HUES6 (cell line): ENCODE measurements at regions not wholly inside any gene's neighbourhood (a gene's known extent, or its start where the extent isn't known, plus 50 kb on each side); places are given as distances from the start of the nearest gene placed in this dataset.

ENCODE experiments used
- H3K27ac ChIP-seq: 2 replicates; pipeline ENCODE4 v1.7.0; 2013; ENCODE audit warnings: low read depth, mild to moderate bottlenecking, low read length, inconsistent platforms
- H3K27me3 ChIP-seq: 2 replicates; pipeline ENCODE4 v1.6.1; 2013; ENCODE audit warnings: low read length; ENCODE audit not compliant: control insufficient read depth, insufficient read depth
- H3K36me3 ChIP-seq: 2 replicates; pipeline ENCODE4 v1.6.1; 2013; ENCODE audit warnings: low read length; ENCODE audit not compliant: control insufficient read depth, insufficient read depth
- H3K4me1 ChIP-seq: 2 replicates; pipeline ENCODE4 v1.6.1; 2013; ENCODE audit warnings: low read length; ENCODE audit not compliant: control insufficient read depth, insufficient read depth
- H3K4me3 ChIP-seq: 2 replicates; pipeline ENCODE4 v1.5.1; 2013; ENCODE audit warnings: low read depth, low read length
- H3K9ac ChIP-seq: one replicate; pipeline ENCODE4 v1.6.1; 2013; ENCODE audit warnings: mild to moderate bottlenecking, low read length
- H3K9me3 ChIP-seq: 2 replicates; pipeline ENCODE4 v1.6.1; 2013; ENCODE audit warnings: low read depth, low read length; ENCODE audit not compliant: control insufficient read depth, insufficient read depth

DNA sequence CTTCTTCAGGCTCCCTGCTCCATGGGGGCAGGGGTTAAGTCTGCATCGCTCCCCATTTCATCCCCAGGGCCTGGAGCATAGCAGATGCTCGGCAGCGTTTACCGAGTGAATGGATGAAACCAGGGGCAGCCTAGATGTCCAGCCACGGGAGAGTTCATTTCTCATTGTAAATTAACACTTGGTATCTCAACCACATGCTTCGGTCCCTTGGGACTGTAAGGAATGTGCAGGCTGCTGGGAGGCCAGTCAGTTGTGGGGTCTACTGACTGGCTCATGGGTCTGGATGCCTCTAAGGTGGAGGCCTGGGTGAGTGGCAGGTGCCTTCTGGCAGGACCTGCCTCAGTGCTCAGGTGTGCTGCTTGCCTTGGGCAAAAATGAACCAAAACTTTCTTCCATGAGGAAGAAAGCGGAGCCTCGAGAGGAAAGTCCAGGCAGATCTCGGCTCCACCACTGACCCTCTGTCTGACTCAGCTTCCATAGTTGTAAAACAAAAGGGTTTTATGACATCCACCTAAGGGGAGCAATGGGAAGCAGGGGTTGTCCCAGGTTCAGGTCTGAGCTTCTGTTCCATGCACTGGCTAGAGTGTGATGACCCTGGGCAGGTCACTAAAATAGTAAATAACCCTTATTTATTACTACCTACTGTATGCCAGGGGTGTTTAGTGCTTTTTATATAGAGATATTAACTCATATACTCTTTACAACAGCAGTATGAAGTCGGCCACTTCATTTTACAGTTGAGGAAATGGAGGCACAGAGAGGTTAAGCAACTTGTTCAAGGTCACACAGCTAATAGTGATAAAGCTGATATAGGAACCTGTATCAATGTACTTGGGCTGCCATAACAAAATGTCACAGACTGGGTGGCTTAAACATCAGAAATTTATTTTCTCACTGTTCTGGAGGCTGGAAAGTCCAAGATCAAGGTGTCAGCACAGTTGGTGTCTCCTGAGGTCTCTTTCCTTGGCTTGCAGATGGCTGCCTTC lies 144.3 kb upstream of the STX18 start:
- H3K9me3 ChIP-seq: no peaks in the 10 kb centered on the region
- H3K9ac ChIP-seq: no peak overlapping the region
- H3K4me3 ChIP-seq: no peak overlapping the region
- no peaks in the 10 kb centered on the region for H3K27me3 ChIP-seq
- H3K36me3 ChIP-seq: peaks cover 5% of the 10 kb centered on the region
- peaks cover 9% of the 10 kb centered on the region; the same call in 1 of the 2 replicates for H3K4me1 ChIP-seq
- H3K27ac ChIP-seq: no peak overlapping the region

DNA sequence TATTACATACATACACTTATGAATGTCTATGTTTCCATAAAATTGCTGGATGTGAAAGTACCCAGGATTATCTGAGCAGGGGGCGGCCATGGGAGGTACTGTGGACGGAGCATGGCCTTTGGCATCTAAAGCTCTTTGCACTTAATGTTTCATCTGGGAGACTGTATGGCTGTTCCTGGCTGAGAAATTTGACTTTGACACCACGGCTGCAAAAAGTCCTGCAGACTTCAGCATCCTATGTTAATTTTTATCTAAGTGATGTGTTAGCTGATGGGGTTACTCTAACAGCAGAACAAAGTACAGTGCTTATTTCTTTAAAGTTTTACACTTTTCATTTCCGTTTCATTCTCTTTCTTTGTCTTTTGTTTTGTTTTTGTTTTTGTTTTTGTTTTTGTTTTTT lies 139.8 kb upstream of the STX18 start:
- no peaks in the 10 kb centered on the region for H3K27me3 ChIP-seq
- H3K36me3 ChIP-seq: no peaks in the 10 kb centered on the region
- no peaks in the 10 kb centered on the region; the same call in 1 of the 2 replicates for H3K9me3 ChIP-seq
- H3K4me3 ChIP-seq: no peak overlapping the region
- H3K9ac ChIP-seq: no peak overlapping the region
- peaks cover 21% of the 10 kb centered on the region for H3K4me1 ChIP-seq
- no peak overlapping the region for H3K27ac ChIP-seq

DNA sequence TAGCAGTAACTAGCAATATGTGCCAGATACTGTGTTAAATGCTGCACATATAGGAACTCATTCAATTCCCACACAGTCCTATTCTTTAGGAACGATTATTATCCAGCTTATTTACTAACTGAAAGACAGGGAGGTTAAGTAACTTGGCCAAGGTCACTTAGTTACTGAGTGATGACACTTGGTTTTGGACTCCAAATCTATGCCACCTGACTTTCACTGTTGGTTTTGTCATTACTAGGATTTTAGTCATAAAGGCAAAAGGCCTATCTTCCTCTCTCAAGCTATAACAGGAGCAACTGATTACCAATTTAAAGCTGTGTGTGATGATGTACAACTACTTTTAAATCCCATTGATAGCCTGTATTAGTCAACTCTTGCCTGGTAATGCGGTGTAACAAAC lies 138.9 kb upstream of the STX18 start:
- Histone ChIP-seq H3K4me1 (peaks cover 18% of the 10 kb centered on the region), H3K36me3 (no peaks in the 10 kb centered on the region), H3K27me3 (no peaks in the 10 kb centered on the region), H3K9me3 (no peaks in the 10 kb centered on the region; the same call in 1 of the 2 replicates), H3K9ac (no peak overlapping the region), H3K4me3 (no peak overlapping the region), H3K27ac (no peak overlapping the region)

- no peaks in the 10 kb centered on the region for H3K36me3 ChIP-seq
- H3K4me1 ChIP-seq: peaks cover 14% of the 10 kb centered on the region
- no peak overlapping the region for H3K9ac ChIP-seq
- no peaks in the 10 kb centered on the region for H3K27me3 ChIP-seq
- no peaks in the 10 kb centered on the region; the same call in 1 of the 2 replicates for H3K9me3 ChIP-seq
- no peak overlapping the region for H3K4me3 ChIP-seq
- H3K27ac ChIP-seq: no peak overlapping the region
These were observed 138.4 kb upstream of the STX18 start for GRCh38 chr4:4680243-4680642.

DNA sequence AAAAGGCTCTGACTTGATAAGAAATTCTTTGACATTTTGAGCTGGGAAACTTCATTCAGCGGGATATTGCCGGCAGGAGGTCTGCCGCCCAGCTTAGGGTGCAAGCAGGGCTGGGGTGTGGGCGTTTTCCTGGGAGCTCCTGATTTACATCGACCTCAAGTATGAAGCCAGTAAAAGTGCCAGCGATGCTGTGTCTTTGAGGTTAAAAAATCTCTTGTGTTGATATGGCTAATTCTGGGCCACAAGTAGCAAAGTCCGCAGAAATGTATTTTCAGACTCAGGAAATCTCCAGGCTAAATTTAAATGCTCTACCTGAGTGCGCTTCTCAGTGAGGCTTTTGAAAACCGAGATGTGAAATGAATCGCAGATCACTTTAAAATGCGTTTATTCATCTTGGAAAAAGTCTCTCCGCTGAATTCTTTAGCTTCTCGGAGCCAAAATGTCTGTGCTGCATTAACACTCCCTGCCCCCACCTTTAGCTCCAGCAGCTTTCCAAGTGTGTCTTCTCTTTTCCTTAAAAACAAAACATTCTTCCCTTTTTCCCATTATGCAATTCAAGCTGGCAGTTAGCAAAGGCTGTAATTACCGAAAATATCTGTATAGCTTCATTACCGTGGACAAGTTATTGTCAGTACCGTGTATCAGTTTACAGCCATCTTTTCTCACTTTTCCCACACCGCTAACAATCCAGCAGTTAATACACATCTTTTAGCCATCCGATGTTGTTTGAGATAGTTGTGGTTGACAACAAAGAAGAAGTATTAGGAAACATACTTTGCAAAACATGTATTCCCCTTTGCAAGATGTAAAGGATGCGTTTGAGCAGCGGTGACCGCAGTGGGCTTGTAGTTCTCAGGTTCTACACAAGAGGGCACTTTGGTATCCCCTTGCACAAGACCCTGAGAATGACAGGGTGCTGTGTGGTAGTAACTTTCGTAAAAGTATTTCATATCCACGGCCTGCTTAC lies 136.0 kb upstream of the STX18 start:
- no peak overlapping the region for H3K27ac ChIP-seq
- H3K4me3 ChIP-seq: peak overlapping the region; percentile 9; the same call in 1 of the 2 replicates

GRCh38 chr4:4675641-4676040 lies 133.8 kb upstream of the STX18 start:
- Histone ChIP-seq H3K9me3 (no peaks in the 10 kb centered on the region; the same call in 1 of the 2 replicates), H3K9ac (no peak overlapping the region), H3K4me1 (peaks cover 37% of the 10 kb centered on the region), H3K36me3 (no peaks in the 10 kb centered on the region), H3K27ac (no peak overlapping the region), H3K27me3 (no peaks in the 10 kb centered on the region), H3K4me3 (no peak overlapping the region)

More for the DNA sequence above, 136.0 kb upstream of the STX18 start:
- H3K4me1 ChIP-seq: peaks cover 17% of the 10 kb centered on the region
- peak overlapping the region; percentile 18 for H3K9ac ChIP-seq
- no peaks in the 10 kb centered on the region for H3K36me3 ChIP-seq
- H3K9me3 ChIP-seq: no peaks in the 10 kb centered on the region; the same call in 1 of the 2 replicates
- no peaks in the 10 kb centered on the region for H3K27me3 ChIP-seq

GRCh38 chr4:4675051-4675581 lies 133.3 kb upstream of the STX18 start:
- H3K9ac ChIP-seq: no peak overlapping the region

GRCh38 chr4:4673070-4673469 lies 131.2 kb upstream of the STX18 start:
- Histone ChIP-seq H3K9ac (no peak overlapping the region), H3K27me3 (no peaks in the 10 kb centered on the region), H3K36me3 (no peaks in the 10 kb centered on the region), H3K27ac (no peak overlapping the region), H3K4me1 (peaks cover 51% of the 10 kb centered on the region), H3K4me3 (peak overlapping the region; percentile 31; the same call in 1 of the 2 replicates), H3K9me3 (no peaks in the 10 kb centered on the region)

More at GRCh38 chr4:4675051-4675581, 133.3 kb upstream of the STX18 start:
- Histone ChIP-seq H3K4me3 (no peak overlapping the region), H3K36me3 (no peaks in the 10 kb centered on the region), H3K27ac (no peak overlapping the region), H3K4me1 (peaks cover 38% of the 10 kb centered on the region), H3K9me3 (no peaks in the 10 kb centered on the region; the same call in 1 of the 2 replicates), H3K27me3 (no peaks in the 10 kb centered on the region)

- peaks cover 50% of the 10 kb centered on the region for H3K4me1 ChIP-seq
- H3K4me3 ChIP-seq: no peak overlapping the region
- peak overlapping the region; percentile 4 for H3K9ac ChIP-seq
- H3K9me3 ChIP-seq: no peaks in the 10 kb centered on the region
- no peaks in the 10 kb centered on the region for H3K36me3 ChIP-seq
- no peak overlapping the region for H3K27ac ChIP-seq
- no peaks in the 10 kb centered on the region for H3K27me3 ChIP-seq
These were observed 130.6 kb upstream of the STX18 start for GRCh38 chr4:4672402-4672801.

DNA sequence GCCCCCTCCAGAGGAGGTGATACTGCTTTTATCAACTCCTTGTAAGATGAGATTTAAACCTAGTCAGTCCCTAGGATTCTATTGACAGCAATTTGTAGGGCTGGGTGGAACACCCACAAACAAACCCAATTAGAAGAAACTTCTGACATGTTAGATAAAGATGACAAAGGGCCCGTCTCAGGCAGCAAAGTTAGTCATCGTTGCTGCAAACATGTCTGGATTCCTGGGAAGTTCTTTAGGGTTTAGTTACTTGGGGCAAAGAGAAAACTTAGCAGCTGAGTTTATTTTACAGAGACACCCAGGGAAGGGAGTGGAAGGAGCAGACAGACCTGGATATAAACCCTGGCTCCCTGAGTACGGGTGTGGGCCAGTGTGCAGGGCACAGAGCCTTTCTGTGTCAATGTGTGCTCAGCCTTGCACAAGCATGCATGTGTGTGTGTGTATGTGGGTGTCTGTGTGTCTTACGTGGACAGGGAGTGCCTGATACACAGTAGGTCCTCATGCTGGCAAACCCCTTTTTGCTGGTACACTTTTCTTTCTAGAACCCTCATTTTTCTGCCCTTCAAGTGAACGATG lies 130.0 kb upstream of the STX18 start:
- Histone ChIP-seq H3K36me3 (no peaks in the 10 kb centered on the region), H3K4me3 (no peak overlapping the region), H3K27me3 (no peaks in the 10 kb centered on the region), H3K9me3 (no peaks in the 10 kb centered on the region), H3K4me1 (peaks cover 50% of the 10 kb centered on the region), H3K9ac (peak overlapping the region; percentile 4), H3K27ac (no peak overlapping the region)
